GM23338 (cell line): ENCODE measurements at regions not wholly inside any gene's neighbourhood (a gene's known extent, or its start where the extent isn't known, plus 50 kb on each side); places are given as distances from the start of the nearest gene placed in this dataset.
"Not testable (repeated sequence)": the region's sequence is repeated elsewhere in the genome, so short reads cannot be mapped to it uniquely, and the experiment has no call there.

Experiments used
- ATAC-seq: fragments of 200-7000 bp; cut with Tn5 transposase; 3 replicates; pipeline ENCODE4 v1.9.1; 2020
- DNase-seq: peaks from one replicate; pipeline ENCODE4 v3.0.0-alpha.2; 2015; ENCODE audit warnings: low spot score
- H2AFZ ChIP-seq: fragments of 200-600 bp; sonication (generic); 2 replicates; pipeline ENCODE4 v1.8.0; 2016; ENCODE audit warnings: antibody characterized with exemption, mild to moderate bottlenecking, moderate library complexity
- H3F3A ChIP-seq: fragments of 200-600 bp; sonication (generic); replicated peaks from 2 replicates; pipeline ENCODE4 v1.8.0; 2017; ENCODE audit warnings: antibody characterized with exemption, mixed run types, low read depth
- H3K27ac ChIP-seq: fragments of 200-600 bp; sonication (generic); 2 replicates; pipeline ENCODE4 v1.6.1; 2016; ENCODE audit warnings: low read depth
- H3K27me3 ChIP-seq: fragments of 200-600 bp; sonication (generic); 2 replicates; pipeline ENCODE4 v1.8.0; 2016; ENCODE audit warnings: mild to moderate bottlenecking, mixed run types, moderate library complexity; ENCODE audit not compliant: insufficient read depth
- H3K36me3 ChIP-seq: fragments of 200-600 bp; sonication (generic); 2 replicates; pipeline ENCODE4 v1.8.0; 2016; ENCODE audit warnings: mild to moderate bottlenecking; ENCODE audit not compliant: insufficient read depth
- H3K4me1 ChIP-seq: fragments of 200-600 bp; sonication (generic); 2 replicates; pipeline ENCODE4 v1.8.0; 2016; ENCODE audit warnings: mild to moderate bottlenecking, moderate library complexity; ENCODE audit not compliant: insufficient read depth
- H3K4me2 ChIP-seq: fragments of 200-600 bp; sonication (generic); 2 replicates; pipeline ENCODE4 v1.7.1; 2017; ENCODE audit warnings: mixed run types
- H3K4me3 ChIP-seq: fragments of 200-600 bp; sonication (generic); 2 replicates; pipeline ENCODE4 v1.6.1; 2016; ENCODE audit warnings: mixed run types
- H3K79me2 ChIP-seq: fragments of 200-600 bp; sonication (generic); replicated peaks from 2 replicates; pipeline ENCODE4 v1.8.0; 2017; ENCODE audit warnings: mild to moderate bottlenecking; ENCODE audit not compliant: insufficient read depth
- H3K9me2 ChIP-seq: fragments of 200-600 bp; sonication (generic); 2 replicates; pipeline ENCODE4 v1.8.0; 2017; ENCODE audit not compliant: insufficient read depth
- H4K20me1 ChIP-seq: fragments of 200-600 bp; sonication (generic); replicated peaks from 2 replicates; pipeline ENCODE4 v1.8.0; 2017; ENCODE audit warnings: mild to moderate bottlenecking; ENCODE audit not compliant: insufficient read depth
- H3K27ac Mint-ChIP-seq: 2 replicates; pipeline ENCODE4 v1.8.0; 2020; ENCODE audit warnings: inconsistent platforms, mild to moderate bottlenecking, moderate library complexity, mixed read lengths
- H3K27me3 Mint-ChIP-seq: 3 replicates; pipeline ENCODE4 v1.8.0; 2022; ENCODE audit warnings: low read depth, mild to moderate bottlenecking, moderate library complexity, mixed read lengths, inconsistent platforms; ENCODE audit not compliant: insufficient read depth, poor library complexity
- H3K36me3 Mint-ChIP-seq: 3 replicates; pipeline ENCODE4 v1.8.0; 2021; ENCODE audit warnings: low read depth, mild to moderate bottlenecking, inconsistent platforms, moderate library complexity, mixed read lengths
- H3K4me1 Mint-ChIP-seq: 3 replicates; pipeline ENCODE4 v1.8.0; 2020; ENCODE audit warnings: mild to moderate bottlenecking, inconsistent platforms, mixed read lengths
- H3K4me3 Mint-ChIP-seq: 3 replicates; pipeline ENCODE4 v1.8.0; 2021; ENCODE audit warnings: moderate library complexity, mild to moderate bottlenecking, inconsistent platforms, mixed read lengths
- H3K9me3 Mint-ChIP-seq: 3 replicates; pipeline ENCODE4 v1.8.0; 2020; ENCODE audit warnings: moderate library complexity, mild to moderate bottlenecking, inconsistent platforms, mixed read lengths
- CREB1 ChIP-seq: fragments of 250-450 bp; sonication (Bioruptor Pico); IDR thresholded peaks from 2 replicates; pipeline ENCODE4 v1.5.0; 2020; ENCODE audit warnings: low read depth, mild to moderate bottlenecking, moderate library complexity
- CTCF ChIP-seq, 2 experiments: fragments of 200-600 bp in 1 of 2; sonication (generic) in 1 of 2; conservative IDR thresholded peaks; 2 replicates each; pipeline versions ENCODE4 v1.5.1 to v1.6.1; 2016 to 2017; ENCODE audit warnings: antibody characterized with exemption in 2 of 2, low read depth in 2 of 2, mild to moderate bottlenecking in 2 of 2, moderate library complexity in 1 of 2
- ETS1 ChIP-seq: IDR thresholded peaks from 2 replicates; pipeline ENCODE4 v1.6.1; 2016; ENCODE audit warnings: antibody characterized with exemption
- EZH2 ChIP-seq: fragments of 200-600 bp; sonication (generic); IDR thresholded peaks from one replicate; pipeline ENCODE4 v1.8.0; 2017; ENCODE audit warnings: antibody characterized with exemption, mild to moderate bottlenecking, low read depth; ENCODE audit not compliant: unreplicated experiment
- EZH2phosphoT487 ChIP-seq: fragments of 200-600 bp; sonication (generic); IDR thresholded peaks from one replicate; pipeline ENCODE4 v1.8.1; 2018; ENCODE audit warnings: antibody characterized with exemption; ENCODE audit not compliant: unreplicated experiment
- JUNB ChIP-seq: IDR thresholded peaks from one replicate; pipeline ENCODE4 v1.6.1; 2016; ENCODE audit warnings: antibody characterized with exemption; ENCODE audit not compliant: unreplicated experiment
- NANOG ChIP-seq: IDR thresholded peaks from 2 replicates; pipeline ENCODE4 v1.6.1; 2016; ENCODE audit warnings: antibody characterized with exemption, borderline replicate concordance
- POLR2AphosphoS5 ChIP-seq: IDR thresholded peaks from 2 replicates; pipeline ENCODE4 v1.6.1; 2016; ENCODE audit warnings: antibody characterized with exemption, low read depth
- REST ChIP-seq: IDR thresholded peaks from one replicate; pipeline ENCODE4 v1.6.1; 2018; ENCODE audit warnings: antibody characterized with exemption; ENCODE audit not compliant: unreplicated experiment
- STAT1 ChIP-seq: IDR thresholded peaks from one replicate; pipeline ENCODE4 v1.6.1; 2016; ENCODE audit warnings: antibody characterized with exemption; ENCODE audit not compliant: unreplicated experiment
- ZNF114 ChIP-seq: fragments of 250-450 bp; sonication (Bioruptor Pico); IDR thresholded peaks from 2 replicates; pipeline ENCODE4 v1.5.0; 2020; ENCODE audit warnings: mild to moderate bottlenecking, moderate library complexity
- ZNF331 ChIP-seq: fragments of 250-450 bp; sonication (Bioruptor Pico); IDR thresholded peaks from 2 replicates; pipeline ENCODE4 v1.5.0; 2020; ENCODE audit warnings: low read depth, mild to moderate bottlenecking, moderate library complexity

- H3K27me3 Mint-ChIP-seq, result not testable (repeated sequence)
These were observed 186.2 kb upstream of the AVPR1A start for GRCh38 chr12:63337158-63337557.

GRCh38 chr12:63326260-63326659 lies 175.3 kb upstream of the AVPR1A start:
- Histone ChIP-seq H3K79me2 (no peaks in the 10 kb centered on the region), H3K9me2 (no peaks in the 10 kb centered on the region), H3K4me3 (no peak overlapping the region), H3K36me3 (no peaks in the 10 kb centered on the region), H3K4me2 (no peak overlapping the region), H3K27me3 (no peaks in the 10 kb centered on the region), H4K20me1 (no peaks in the 10 kb centered on the region), H3F3A (no peaks in the 10 kb centered on the region), H2AFZ (no peak overlapping the region), H3K27ac (no peak overlapping the region), H3K4me1 (no peaks in the 10 kb centered on the region)
- Mint-ChIP-seq H3K9me3 (no peaks in the 10 kb centered on the region; the same call in 2 of the 3 replicates), H3K4me3 (no peak overlapping the region), H3K4me1 (no peaks in the 10 kb centered on the region), H3K27ac (no peak overlapping the region), H3K27me3 (no peaks in the 10 kb centered on the region), H3K36me3 (no peaks in the 10 kb centered on the region)
- ATAC-seq (no peak), DNase-seq (no peak)
- no peak for TF ChIP-seq EZH2
- TF ChIP-seq ZNF331 (CRISPR knock-in tag), result no peak
- TF ChIP-seq POLR2AphosphoS5, result no peak
- no peak for TF ChIP-seq CREB1 (CRISPR knock-in tag)
- no peak for TF ChIP-seq STAT1
- TF ChIP-seq CTCF (conservative IDR thresholded peaks at IDR 0.05; ENCODE audit: low read depth in 2 of 2), result no peak
- TF ChIP-seq JUNB, result no peak
- TF ChIP-seq NANOG, result no peak
- TF ChIP-seq EZH2phosphoT487, result no peak
- no peak for TF ChIP-seq ZNF114 (CRISPR knock-in tag)
- TF ChIP-seq REST, result no peak
- TF ChIP-seq ETS1, result no peak

More at GRCh38 chr12:63337158-63337557, 186.2 kb upstream of the AVPR1A start:
- H3K4me1 Mint-ChIP-seq, H3K27me3 ChIP-seq, H3K36me3 ChIP-seq, H3K4me3 Mint-ChIP-seq, H3K36me3 Mint-ChIP-seq, H3K27ac Mint-ChIP-seq, H3K9me2 ChIP-seq, H3K4me2 ChIP-seq, H3K79me2 ChIP-seq, H3K4me1 ChIP-seq, H4K20me1 ChIP-seq, H3K27ac ChIP-seq, H3F3A ChIP-seq, H3K4me3 ChIP-seq: not testable (repeated sequence)
- DNase-seq (peak; percentile 67), ATAC-seq (peak; percentile 71)
- H2AFZ ChIP-seq, result peak overlapping the region; percentile 24
- TF ChIP-seq CREB1 (CRISPR knock-in tag), result 0 out of 2 replicates have a peak, but pooled peaks have one; percentile 26
- H3K9me3 Mint-ChIP-seq, result peaks cover 20% of the 10 kb centered on the region
